ENCODE measurements at regions not wholly inside any gene's neighbourhood (a gene's known extent, or its start where the extent isn't known, plus 50 kb on each side); places are given as distances from the start of the nearest gene placed in this dataset.

- no peak for DNase-seq (ENCODE audit: low read depth)
These were observed 179.6 kb downstream of the CSNK2A3 start for GRCh38 chr11:11173316-11174025.

- DNase-seq (ENCODE audit: low read depth): no peak
These were observed 181.2 kb downstream of the CSNK2A3 start for GRCh38 chr11:11171854-11172253.

GRCh38 chr11:11171285-11171684 lies 181.8 kb downstream of the CSNK2A3 start:
- DNase-seq (ENCODE audit: low read depth): no peak

- DNase-seq (ENCODE audit: low read depth): no peak
These were observed 182.5 kb downstream of the CSNK2A3 start for GRCh38 chr11:11170352-11171084.

- DNase-seq (ENCODE audit: low read depth): no peak
These were observed 183.2 kb downstream of the CSNK2A3 start for GRCh38 chr11:11169715-11170351.

GRCh38 chr11:11167806-11168205 lies 185.2 kb downstream of the CSNK2A3 start:
- no peak for DNase-seq (ENCODE audit: low read depth)

GRCh38 chr11:11164334-11164690 lies 188.7 kb downstream of the CSNK2A3 start:
- no peak for DNase-seq (ENCODE audit: low read depth)

- no peak for DNase-seq (ENCODE audit: low read depth)
These were observed 189.2 kb downstream of the CSNK2A3 start for GRCh38 chr11:11163669-11164333.

GRCh38 chr11:11163236-11163635 lies 189.8 kb downstream of the CSNK2A3 start:
- peak; percentile 35 for DNase-seq (ENCODE audit: low read depth)

- peak; percentile 48 for DNase-seq (ENCODE audit: low read depth)
These were observed 195.9 kb downstream of the CSNK2A3 start for GRCh38 chr11:11157185-11157584.

GRCh38 chr11:11155962-11156815 lies 196.9 kb downstream of the CSNK2A3 start:
- DNase-seq (ENCODE audit: low read depth): peak; percentile 9

GRCh38 chr11:11152877-11153276 lies 200.2 kb downstream of the CSNK2A3 start:
- no peak for DNase-seq (ENCODE audit: low read depth)

- DNase-seq (ENCODE audit: low read depth): no peak
These were observed 203.2 kb downstream of the CSNK2A3 start for GRCh38 chr11:11149671-11150459.

- DNase-seq (ENCODE audit: low read depth): no peak
These were observed 204.5 kb downstream of the CSNK2A3 start for GRCh38 chr11:11148596-11148995.

- peak; percentile 13 for DNase-seq (ENCODE audit: low read depth)
These were observed 204.9 kb downstream of the CSNK2A3 start for GRCh38 chr11:11148104-11148509.

- no peak for DNase-seq (ENCODE audit: low read depth)
These were observed 206.2 kb downstream of the CSNK2A3 start for GRCh38 chr11:11146830-11147229.

GRCh38 chr11:11143849-11144248 lies 209.2 kb downstream of the CSNK2A3 start:
- no peak for DNase-seq (ENCODE audit: low read depth)

GRCh38 chr11:11142430-11142829 lies 210.6 kb downstream of the CSNK2A3 start:
- DNase-seq (ENCODE audit: low read depth): no peak

- DNase-seq (ENCODE audit: low read depth): no peak
These were observed 212.0 kb downstream of the CSNK2A3 start for GRCh38 chr11:11141065-11141464.

- no peak for DNase-seq (ENCODE audit: low read depth)
These were observed 212.5 kb downstream of the CSNK2A3 start for GRCh38 chr11:11140510-11140909.

- no peak for DNase-seq (ENCODE audit: low read depth)
These were observed 215.7 kb downstream of the CSNK2A3 start for GRCh38 chr11:11137339-11137738.
